ENCODE measurements at regions not wholly inside any gene's neighbourhood (a gene's known extent, or its start where the extent isn't known, plus 50 kb on each side); places are given as distances from the start of the nearest gene placed in this dataset.
A peak's percentile ranks its signal among the peaks of the same experiment; 100 is the strongest.

DNA sequence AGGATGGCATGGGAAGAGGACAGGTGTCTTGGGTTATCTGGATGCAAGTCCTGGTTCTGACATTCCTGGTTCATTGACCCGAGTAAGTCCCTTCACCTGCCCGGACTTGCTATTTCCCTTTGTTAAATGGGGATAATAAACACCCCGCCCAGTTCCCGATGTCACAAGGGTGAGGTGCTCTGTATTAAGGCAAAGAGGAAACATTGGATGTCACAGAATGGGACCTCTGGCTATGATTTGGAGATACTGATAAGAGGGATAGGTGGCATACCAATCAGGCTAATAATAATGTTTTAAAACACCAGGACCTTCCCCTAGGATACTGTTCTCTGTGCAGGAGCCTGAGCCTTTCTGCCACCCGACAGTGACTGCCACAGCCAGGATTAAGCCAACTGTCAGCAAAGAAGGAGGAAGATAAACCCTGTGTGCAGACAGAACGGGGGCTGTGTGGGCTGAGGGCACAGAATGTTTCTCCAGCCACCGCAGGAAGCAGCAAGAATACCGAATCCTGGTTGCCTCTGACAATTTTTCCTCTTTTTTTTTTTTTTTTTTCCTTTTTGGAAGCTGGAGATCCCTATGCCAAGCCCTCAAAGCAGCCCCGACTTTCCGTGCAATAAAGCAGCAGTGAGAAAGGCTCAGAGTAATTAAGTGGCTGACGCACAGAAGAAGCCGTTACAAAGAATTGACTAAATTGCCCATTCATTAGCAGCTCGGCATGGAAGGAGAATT is 336.6 kb downstream of the SMAD2 start:
- no peak for DNase-seq

DNA sequence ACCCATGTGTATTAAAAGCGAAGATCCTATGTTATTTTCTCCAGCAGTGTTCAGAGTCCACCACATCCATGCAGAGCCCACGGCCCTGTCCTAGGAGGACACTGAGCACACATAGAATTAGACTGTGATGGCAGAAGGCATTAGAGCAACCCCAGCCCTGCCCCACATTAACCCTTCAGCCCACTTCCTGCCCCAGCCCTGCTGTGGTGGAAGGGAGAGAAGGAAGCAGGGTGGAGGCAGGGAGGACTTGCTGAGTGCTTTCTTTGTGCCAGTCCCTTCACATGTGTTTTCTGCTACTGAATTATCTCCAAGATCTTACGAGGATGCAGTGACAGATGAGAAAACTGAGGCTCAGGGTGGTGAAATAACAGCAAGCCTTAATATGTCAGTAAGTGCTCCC is 339.0 kb downstream of the SMAD2 start:
- DNase-seq: no peak

DNA sequence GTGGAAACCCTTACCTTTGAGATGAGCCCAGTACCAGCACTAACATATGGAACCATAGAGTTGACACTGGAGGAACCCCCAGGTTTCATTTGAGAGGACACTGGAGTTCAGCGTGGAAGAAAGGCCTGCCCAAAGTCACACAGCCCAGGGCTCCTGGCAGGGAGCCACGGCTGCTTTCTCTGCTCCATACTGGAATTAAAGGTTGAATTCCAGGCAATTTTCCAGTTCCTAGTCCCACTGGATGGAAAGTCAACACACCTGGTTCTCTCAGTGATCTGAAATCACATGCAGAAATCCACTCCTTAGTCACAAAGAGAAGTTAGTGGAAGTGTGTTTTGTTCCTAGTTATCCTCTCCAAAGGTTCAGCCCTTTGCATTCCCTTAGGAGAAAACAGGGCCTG is 336.1 kb upstream of the SKOR2 start:
- DNase-seq: no peak

DNA sequence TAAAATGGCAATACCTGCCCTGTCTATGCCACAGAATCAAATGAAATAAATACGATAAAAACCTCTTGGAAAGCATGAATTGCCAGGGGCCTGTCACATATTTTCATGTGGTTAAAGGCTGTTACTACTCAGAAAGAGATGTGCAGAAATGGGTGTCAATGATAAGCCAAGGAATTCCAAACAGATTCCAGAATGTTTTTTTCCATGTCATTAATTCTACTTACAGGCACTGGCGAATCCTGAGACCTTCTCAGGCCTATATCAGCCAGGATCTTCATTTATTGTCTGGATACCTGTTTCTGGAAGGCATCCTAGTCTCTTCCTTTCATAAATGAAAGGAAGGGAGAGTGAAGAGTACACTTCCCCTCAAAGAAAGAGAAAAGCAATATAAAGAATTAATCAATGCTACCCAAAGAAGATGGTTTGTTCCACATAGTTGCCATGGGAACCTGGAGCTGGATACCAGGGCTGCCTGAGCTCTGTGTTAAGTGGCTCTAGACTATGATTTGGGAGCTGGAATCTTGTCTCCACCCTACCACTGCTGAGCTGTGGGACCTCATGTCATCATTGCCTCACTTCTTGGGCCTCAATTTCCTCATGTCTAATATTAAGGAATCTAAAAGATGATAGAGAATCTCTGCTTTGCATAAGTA is 335.1 kb upstream of the SKOR2 start:
- no peak for DNase-seq

DNA sequence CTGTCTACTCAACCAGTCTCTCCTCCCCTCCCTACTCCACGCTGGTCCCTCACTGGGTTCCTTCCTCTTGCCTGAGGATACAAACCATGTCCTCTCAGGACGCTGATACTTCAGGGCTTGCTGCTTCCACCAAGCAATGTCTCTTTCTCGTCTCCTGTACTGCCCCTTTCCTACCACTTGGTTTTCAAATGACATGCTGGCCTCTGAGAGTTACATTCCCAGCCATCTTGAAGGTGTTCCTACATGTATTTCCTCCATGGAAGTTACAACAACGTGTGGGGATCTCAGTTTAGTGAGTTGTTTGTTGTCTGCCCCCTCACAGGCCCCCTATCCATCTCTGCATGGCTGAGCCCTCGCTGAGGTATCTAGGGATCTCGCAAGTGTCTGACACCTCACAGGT is 334.5 kb upstream of the SKOR2 start:
- DNase-seq: no peak

DNA sequence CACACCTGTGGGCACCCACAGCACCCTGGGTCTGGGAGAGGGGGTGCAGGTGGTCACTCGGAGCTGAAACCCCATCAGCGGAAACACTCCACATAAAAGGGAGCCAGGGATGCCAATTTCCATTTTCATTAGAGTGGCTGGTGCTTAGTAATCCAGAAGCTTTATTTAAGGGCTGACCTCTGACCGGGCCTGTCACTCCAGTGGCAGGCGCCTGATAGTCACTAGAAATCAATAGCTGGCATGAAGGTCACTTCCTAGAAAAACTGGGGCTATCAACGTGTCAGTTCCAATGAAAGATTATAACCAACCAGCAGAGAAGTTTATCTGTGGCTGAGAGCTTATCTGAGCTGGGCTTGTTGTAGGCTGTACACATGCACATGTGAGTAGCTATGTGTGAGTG is 333.7 kb upstream of the SKOR2 start:
- no peak for DNase-seq

DNA sequence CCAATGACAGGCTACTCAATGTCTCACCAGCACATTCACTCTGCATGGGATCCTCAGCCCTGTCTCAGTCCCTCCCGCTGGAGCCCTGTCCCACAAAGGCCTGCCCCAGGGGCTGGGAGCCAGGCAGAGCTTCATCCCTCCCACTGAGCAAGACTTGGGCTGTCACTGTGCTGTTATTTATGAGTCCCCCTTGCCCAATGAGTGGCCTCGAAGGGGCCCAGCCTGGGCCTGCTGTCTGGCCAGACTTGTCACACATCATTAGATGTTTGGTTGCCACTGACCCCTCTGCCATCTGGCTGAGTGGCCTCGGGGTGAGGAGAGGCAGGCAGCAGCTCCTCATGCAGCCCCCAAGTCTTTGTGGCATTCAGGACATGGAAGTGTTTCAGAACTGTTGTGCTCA is 330.6 kb upstream of the SKOR2 start:
- no peak for DNase-seq

DNA sequence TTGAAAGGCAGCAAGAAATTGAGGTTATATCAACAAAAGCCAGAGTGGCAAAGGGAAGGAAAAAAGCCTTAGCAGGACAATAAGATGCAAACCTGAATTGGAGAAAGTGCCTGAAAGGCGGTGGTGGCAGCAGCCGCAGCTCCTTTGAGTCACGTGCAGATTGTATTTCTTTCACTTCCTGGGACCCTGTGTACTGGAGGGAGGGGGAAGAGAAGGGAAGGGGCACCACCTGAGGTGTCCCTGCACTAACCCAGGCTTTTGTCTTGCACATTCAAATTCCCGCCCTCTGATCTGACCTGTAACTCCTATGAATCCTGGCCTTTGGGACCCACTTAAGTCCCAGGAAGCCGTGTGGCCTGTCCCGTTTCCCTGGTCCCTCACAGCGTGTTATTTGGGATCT is 326.1 kb upstream of the SKOR2 start:
- no peak for DNase-seq

DNA sequence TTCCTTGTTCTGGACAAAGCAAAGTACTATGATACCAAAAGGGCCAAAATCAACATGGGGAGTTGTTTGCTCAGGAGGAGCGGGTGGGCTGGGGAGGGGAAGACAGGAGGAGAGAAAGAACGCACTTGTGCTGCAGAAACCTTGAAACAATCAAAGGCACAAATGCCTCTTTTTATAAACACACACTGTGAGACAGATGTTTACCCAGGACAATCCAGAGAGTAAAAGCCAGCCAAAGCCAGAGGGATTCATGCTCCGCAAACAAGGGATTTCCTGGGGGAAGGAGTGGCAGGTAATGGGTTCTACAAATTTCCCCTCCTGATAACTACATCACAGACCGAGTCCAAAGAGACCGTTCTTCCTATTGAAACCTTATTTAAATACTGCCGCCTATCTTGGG is 323.5 kb upstream of the SKOR2 start:
- no peak for DNase-seq

DNA sequence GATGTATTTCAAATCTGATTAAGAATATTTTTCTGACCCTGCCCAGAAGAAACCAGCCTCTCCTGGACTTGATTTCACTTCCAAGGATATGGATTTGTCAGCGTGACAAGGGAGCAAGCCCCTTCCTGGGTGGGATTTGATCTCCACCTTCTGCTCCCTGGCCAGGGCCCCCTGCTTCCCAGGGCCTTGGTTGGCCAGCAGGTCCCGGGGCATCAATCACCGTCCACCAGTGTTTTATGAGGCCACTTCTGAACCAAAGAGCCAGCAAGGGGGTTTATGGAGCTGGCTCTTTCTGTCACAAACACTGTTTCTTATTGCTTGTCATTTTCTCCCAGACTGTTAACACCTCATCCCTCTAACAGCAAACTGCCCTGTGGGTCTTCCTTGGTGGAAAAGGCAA is 320.5 kb upstream of the SKOR2 start:
- DNase-seq: no peak

DNA sequence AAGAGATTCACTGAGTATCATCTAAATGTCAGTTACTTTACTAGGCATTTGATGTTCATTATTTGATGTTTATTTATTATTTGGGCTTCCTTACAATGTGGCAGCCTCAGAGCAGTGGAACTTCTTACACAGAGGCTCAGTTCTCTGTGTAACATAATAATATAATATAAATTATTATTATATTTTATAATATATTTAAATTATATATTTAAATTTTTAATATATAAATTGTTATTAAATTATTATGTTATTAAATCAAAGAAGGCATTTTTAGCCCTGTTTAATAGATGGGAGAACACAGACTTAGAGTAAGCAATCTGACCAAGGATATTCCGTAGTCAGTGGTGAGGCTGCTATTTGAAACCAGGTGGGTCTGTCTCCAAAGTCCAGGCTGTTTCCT is 315.3 kb upstream of the SKOR2 start:
- no peak for DNase-seq

DNA sequence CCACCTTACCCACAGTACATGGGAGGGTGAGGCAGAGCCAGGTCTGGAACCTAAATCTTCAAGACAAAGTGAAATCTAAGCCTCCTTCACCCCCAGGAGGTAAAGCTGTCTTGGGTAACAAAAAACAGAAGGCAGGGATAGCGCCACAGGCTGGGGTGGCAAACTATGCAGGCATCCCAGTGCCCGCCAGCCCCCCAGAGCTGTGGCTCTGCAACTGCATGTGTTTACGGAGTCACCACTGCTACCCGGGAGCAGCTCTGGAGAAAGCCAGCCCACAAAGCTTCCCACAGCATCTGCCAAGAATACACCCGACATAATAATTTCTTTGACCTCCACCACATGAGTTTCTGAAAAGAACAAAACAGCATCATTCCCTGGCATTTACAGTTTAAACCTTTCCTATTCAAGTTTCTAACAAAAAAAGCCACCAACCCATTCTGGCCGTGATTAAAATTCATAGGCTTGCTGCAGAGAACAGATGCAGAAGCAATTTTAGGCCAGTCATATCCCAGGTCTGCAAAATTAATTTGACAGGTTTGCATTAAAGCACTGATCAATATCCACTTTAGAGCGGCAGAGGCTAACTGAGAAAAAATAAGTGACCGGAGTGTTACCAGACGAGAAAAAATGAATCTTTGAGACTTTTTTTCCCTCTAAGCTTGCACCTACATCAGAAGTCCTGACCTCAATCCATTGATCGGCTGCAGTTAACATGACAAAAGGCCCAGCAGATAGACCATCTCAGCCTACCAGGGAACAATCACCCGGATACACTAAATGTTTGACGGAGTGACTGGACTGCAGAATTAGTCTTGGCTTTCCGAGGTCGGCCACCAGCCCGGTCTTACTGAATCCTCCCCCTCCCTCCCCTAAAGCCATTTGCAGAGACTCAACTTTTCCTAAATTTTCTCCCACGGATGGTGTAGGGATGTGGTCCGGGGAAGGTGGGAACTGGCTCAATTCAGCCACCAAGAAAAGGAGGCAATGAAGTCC is 309.6 kb upstream of the SKOR2 start:
- DNase-seq: no peak

DNA sequence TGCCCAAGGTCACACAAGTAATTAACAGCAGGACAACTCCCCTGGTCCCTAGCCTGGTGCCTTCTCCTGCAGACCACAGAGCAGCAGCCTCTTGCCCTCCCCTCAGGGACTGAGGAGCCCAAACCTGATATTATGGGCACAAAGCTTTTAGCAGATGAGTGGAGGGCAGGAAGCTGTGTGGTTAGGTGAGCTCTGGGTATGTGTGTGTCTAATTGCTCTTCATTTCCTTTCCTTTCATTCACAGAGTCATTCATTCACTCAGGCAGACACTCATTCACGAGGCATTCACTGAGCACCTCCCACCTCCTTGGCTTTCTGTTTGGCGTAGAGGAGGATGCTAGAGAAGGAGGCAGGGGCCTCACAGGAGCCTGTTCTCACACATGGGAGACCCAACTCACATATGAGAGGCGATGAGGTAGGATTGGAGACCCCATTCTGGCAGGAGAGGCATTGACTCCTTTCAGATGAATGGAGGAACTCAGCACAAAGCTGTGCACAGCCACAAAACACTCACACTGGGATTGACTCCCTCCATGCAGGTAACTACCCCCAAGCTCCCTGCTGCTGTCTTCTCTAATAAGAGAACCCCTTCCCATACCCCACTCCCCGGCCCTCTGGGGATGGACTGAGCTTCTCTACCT is 306.8 kb upstream of the SKOR2 start:
- DNase-seq: peak; percentile 36

DNA sequence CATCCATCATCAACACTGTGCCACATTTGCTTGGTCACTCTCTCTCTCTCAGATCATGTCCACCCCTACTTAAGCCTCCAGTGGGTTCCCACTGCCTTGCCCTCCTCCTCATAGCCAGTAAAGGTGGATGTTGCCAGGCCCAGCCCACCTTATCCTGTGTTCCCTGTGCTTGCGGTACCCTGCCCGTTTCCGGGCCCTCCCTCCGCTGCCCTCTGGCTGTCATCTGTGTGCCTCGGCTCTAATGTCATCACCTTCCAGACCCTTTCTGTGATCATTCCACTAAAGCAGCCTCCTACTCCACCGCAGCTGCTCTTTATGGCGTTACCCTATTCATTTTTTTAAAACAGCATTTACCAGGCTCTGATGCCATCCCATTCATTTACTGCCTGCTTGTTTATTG is 305.7 kb upstream of the SKOR2 start:
- DNase-seq: no peak

DNA sequence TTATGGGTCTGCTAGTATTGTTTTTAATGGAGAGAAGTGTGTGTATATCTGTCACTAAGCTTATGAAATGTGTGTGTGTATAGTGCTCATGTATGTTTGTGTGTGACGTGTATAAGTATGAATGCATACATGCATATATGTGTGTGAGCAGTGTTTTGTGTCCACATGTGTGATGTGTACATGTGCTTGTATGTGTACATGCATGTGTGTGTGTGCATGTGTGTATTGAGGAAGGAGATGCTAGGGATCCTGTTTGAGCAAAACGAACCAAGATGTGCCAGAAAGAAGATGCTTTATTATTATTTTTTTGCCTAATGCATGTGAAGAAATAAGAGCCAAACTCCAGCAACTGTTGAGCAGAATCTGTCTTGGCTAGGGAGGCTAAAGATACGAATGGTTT is 301.3 kb upstream of the SKOR2 start:
- DNase-seq: no peak

DNA sequence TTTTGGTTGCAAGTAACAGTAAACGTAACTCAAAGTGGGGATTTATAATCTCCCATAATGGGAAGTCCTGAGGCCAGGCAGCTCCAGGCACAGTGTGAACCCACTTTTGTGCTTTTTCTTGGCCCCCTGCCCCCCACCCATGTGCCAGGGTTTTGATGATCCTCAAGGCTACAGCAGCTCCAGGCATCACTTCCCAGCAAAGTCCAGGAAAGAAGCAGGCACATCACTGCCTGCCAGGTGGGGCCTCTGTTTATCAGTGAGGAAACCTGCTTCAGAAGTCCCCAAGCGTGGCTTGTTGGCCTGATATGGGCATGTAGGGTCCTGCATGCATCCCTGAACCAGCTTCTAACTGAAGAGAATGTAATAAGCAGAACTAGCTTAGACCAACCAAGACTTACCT is 299.2 kb upstream of the SKOR2 start:
- DNase-seq: no peak

DNA sequence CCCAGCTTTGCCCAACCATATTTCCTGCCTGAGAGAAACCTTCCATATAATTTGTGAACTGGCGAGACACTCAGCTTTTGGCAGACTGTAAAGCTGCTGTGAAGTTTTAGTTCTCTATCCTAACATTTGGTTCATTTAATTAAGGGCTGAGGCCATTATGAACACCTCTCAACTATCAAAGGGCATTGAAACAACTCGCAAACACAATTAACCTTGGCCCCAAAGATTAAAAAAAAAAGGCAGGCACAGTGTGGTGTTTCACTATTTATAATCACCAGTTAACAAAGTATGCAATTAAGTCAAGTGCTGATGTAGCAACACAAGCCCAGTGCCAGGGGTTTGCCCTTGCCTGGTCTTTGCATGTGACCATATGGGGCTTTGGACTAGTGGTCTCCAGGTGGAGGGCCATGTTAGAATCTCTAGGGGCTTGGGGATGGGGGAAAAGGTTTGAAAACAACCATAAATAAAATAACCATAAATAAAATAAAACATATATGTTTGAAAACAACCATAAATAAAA is 297.6 kb upstream of the SKOR2 start:
- DNase-seq: no peak

DNA sequence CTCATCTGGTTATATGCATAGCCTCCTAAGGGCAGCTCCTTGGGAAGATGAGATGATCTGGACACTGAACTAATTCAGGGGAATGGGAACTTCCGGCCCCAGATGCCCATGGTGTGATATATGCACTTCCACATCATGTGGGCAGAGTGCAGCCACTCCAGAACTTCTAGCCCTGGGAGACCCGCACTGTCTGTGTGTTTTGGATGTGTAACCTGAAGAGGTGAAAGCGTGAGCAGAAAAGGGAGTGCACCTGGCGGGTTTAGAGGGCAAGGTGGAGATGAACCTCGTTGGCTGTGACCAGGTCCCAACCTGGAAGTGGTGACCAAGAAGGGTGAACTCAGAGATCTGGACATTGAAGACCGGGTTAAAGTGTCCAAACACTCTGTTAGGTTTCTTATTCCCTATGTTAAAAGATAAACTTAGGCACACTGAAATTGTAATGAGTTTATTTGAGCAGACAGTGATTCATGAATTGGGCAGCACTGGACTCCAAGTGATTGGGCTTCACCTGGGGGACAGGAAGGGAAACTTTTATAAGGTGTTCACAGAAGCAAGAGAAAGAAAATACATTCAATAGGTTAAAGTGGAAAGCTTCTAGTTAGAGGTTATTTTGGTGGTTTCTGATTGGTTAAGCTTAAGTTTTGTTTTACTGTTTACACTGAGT is 296.2 kb upstream of the SKOR2 start:
- no peak for DNase-seq

DNA sequence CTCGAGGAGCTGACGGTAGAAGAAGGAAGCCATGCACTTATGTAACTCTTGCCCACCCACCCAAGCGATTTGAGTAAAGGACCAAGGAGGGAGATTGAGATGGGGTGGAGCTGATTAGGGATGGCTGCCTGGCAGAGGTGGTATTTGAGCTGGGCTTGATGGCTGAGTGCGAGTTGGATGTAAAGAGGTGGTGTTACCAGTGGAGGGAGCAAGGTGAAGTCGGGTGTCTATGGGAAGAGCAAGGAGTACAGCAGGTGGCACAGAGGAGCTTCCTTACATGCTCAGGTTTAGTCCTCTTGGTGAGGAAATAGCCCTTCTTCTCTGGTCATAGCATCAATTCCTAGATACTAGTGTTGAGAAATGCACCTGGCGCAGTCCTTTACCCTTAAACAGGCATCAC is 294.2 kb upstream of the SKOR2 start:
- DNase-seq: no peak

DNA sequence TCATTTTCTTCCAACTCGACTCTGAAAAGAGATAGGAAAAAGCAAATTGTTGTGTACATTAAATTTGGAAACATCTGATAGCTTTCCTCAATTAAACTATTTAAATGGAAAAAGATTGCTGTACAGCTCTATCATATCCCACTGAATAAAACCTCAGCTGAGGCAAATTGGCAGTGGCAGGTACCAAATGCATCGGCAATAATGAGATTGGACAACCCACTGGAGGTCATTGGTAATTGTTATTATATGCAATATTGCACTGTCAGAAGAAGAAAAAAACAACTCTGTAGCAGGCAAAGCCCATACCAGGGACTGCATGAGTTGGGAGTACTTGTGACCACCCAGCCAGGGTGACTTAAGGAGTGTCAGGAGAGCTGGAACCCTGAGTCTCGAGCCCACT is 291.6 kb upstream of the SKOR2 start:
- no peak for DNase-seq

DNA sequence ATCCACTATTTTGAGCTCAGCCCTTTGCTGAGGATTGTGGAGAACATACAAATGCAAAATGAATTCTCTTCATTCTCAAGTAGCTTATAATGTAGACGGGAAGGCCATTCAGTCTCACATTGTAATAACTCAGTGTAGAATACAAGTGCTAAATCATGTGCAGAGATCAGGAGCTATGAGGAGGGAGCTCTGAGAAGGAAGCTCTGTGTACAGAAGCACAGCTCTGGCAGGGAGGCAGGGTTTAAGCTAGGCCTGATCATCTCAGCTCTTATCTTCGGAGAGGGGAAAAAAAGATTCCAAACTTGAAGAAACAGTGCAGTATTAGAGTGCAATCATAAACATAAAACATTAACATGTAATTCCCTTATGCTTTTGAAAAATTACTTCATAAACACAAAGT is 291.1 kb upstream of the SKOR2 start:
- DNase-seq: no peak

DNA sequence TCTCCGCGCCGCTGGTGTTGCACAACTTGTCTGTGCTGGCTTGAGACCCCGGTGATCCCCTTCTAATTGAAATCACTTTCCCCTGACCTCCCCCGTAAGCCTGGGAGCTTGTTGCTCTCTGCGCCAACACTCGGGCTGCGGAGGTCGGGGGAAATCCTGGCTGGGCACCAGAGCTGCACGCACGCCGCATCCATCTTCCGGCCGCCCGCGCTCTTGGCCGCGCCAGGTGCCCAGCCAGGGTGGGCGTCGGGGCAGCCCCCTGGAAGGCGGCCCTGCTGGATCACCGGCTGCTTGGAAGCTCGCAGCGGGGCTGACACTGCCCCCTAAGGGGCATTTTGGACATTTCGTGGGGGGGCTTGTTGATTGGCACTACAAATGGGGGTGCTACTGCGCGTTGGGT is 280.3 kb upstream of the SKOR2 start:
- DNase-seq: no peak

DNA sequence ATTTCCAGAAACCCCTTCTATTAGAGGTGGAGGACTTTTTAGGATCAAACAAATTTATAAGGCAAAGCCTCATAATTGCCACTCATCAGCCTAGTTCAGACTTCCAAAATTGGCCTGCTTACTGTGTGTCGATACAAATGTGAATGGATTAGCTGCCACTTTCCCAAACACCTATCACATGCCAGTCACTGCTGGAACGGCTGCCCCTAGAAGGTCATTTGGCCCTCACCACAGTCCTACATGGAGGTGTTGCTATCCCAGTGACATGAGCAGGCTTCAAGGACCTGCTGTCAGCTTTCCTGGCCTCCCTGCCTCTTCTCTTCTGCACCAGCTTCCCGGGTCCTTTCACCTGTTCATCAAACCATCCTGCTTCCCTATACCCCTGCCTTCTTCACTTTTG is 279.2 kb upstream of the SKOR2 start:
- no peak for DNase-seq

All from activated CD4-positive, alpha-beta T cell treated with anti-CD3 and anti-CD28 coated beads, Interleukin-2, Interleukin-6, amounts not matched to agents 100 ng/mL and 50 ng/mL, durations not matched to agents 16 hours and 8 hours (primary cell).